ENCODE measurements at regions not wholly inside any gene's neighbourhood (a gene's known extent, or its start where the extent isn't known, plus 50 kb on each side); places are given as distances from the start of the nearest gene placed in this dataset.

GRCh38 chr5:25357605-25358004 lies 712.8 kb upstream of the CDH10 start:
- TF ChIP-seq POLR2A (IDR thresholded peaks at IDR 0.05; ENCODE audit: low read length): no peak
- no peak for TF ChIP-seq GATA1 (IDR thresholded peaks at IDR 0.05; ENCODE audit: low read depth, low read length)

Measured in erythroblast (primary cell).